ENCODE measurements at regions not wholly inside any gene's neighbourhood (a gene's known extent, or its start where the extent isn't known, plus 50 kb on each side); places are given as distances from the start of the nearest gene placed in this dataset.

- no peak overlapping the region for H3K56ac ChIP-seq (ENCODE audit: insufficient read length, low read depth, low read length)
- H3K4me1 Mint-ChIP-seq = no peaks in the 10 kb centered on the region
- H3K36me3 Mint-ChIP-seq (ENCODE audit: insufficient read depth in 1 of 3, low read depth in 3 of 3) = no peaks in the 10 kb centered on the region
- H3K79me1 ChIP-seq (ENCODE audit: insufficient read depth, low read depth, low read length, poor library complexity, severe bottlenecking) = no peaks in the 10 kb centered on the region
- H3K18ac ChIP-seq (ENCODE audit: insufficient read length, low read depth, low read length) = no peak overlapping the region
- H3K23ac ChIP-seq (ENCODE audit: insufficient read length, low read depth, low read length) = no peak overlapping the region
- H3K4me3 Mint-ChIP-seq = no peak overlapping the region
- no peaks in the 10 kb centered on the region for H3K27me3 ChIP-seq (ENCODE audit: insufficient read depth, low read length)
- no peak overlapping the region for H3K27ac Mint-ChIP-seq
- no peak overlapping the region for H3K27ac ChIP-seq (ENCODE audit: insufficient read length, low read depth, low read length)
- no peak overlapping the region for H3K4ac ChIP-seq (ENCODE audit: low read depth, low read length)
- no peak overlapping the region for H2BK12ac ChIP-seq (ENCODE audit: insufficient read length, low read depth, low read length)
- no peak overlapping the region for H4K8ac ChIP-seq (replicated peaks; ENCODE audit: insufficient read length, low read depth, low read length)
- no peak for TF ChIP-seq CTCF (conservative IDR thresholded peaks at IDR 0.05)
- no peaks in the 10 kb centered on the region for H3K9me3 ChIP-seq (ENCODE audit: control insufficient read depth, low read depth, low read length)
- no peaks in the 10 kb centered on the region for H3K4me1 ChIP-seq (ENCODE audit: insufficient read depth, low read length)
- no peaks in the 10 kb centered on the region for H3K79me2 ChIP-seq (ENCODE audit: insufficient read depth, low read length)
- H3K14ac ChIP-seq (ENCODE audit: insufficient read depth, low read length) = no peak overlapping the region
- WGBS (ENCODE audit: extremely low coverage, insufficient read length, low lambda C conversion rate) = no CpG with 5 or more reads among the region's 4 CpGs
- no peaks in the 10 kb centered on the region for H4K20me1 ChIP-seq (ENCODE audit: control insufficient read depth, insufficient read depth, insufficient read length)
- H3K9me3 Mint-ChIP-seq = no peaks in the 10 kb centered on the region
- H3T11ph ChIP-seq (ENCODE audit: low read length) = no peak overlapping the region
- no peak overlapping the region for H2AK5ac ChIP-seq (ENCODE audit: insufficient read length, low read length)
- H3K27me3 Mint-ChIP-seq (ENCODE audit: low read depth) = peaks cover 11% of the 10 kb centered on the region
- no peak overlapping the region for H2BK120ac ChIP-seq (ENCODE audit: low read depth, low read length, poor library complexity, severe bottlenecking)
- H4K91ac ChIP-seq (ENCODE audit: insufficient read length, low read depth, low read length) = no peak overlapping the region
- H3K23me2 ChIP-seq (ENCODE audit: insufficient read length, low read depth, low read length, poor library complexity, severe bottlenecking) = no peaks in the 10 kb centered on the region
- H2BK20ac ChIP-seq (ENCODE audit: low read depth, low read length, poor library complexity, severe bottlenecking) = no peak overlapping the region
- H2BK15ac ChIP-seq (ENCODE audit: low read depth, low read length) = no peak overlapping the region
- no peak for DNase-seq
- H4K5ac ChIP-seq (ENCODE audit: insufficient read length, low read depth, low read length) = no peak overlapping the region
- H3K4me2 ChIP-seq (ENCODE audit: insufficient read depth, insufficient read length, low read length) = no peak overlapping the region
- H3K9ac ChIP-seq (ENCODE audit: extremely low read depth, insufficient read length, low read length) = no peak overlapping the region
- H2AFZ ChIP-seq (ENCODE audit: low read length) = no peak overlapping the region
- H2BK5ac ChIP-seq (ENCODE audit: insufficient read length, low read length) = no peak overlapping the region
Measured at GRCh38 chr11:134696455-134696854, 284.4 kb upstream of the B3GAT1 start.
